NCI-H1105 (cell line): ENCODE measurements at regions not wholly inside any gene's neighbourhood (a gene's known extent, or its start where the extent isn't known, plus 50 kb on each side); places are given as distances from the start of the nearest gene placed in this dataset.
A peak's percentile ranks its signal among the peaks of the same experiment; 100 is the strongest.

Experiments used
- DNase-seq: peaks from one replicate; lab custom pipeline; 2025; lab: John Stamatoyannopoulos, UW

DNA sequence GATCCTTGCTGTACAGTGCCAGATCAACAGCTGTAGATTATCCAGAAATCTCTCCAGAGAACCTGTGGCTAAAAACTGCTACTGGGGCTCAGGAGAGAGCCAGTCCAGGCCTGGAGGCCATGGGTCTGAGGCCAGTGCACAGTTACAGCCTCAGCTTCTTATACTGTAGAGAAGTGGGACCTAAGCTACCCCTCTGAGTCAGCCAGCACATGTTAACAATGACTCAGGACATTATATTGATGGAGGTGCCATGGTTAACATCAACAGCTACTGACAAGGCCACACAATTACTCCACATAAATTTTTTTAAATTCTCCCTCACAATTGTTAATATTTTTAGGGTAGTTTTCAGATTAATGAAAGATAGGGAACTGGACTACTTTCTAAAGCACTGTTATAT is 138.5 kb downstream of the RBM26 start:
- no peak for DNase-seq

- no peak for DNase-seq
Observed at GRCh38 chr13:79258489-79258888, 147.6 kb downstream of the RBM26 start.

DNA sequence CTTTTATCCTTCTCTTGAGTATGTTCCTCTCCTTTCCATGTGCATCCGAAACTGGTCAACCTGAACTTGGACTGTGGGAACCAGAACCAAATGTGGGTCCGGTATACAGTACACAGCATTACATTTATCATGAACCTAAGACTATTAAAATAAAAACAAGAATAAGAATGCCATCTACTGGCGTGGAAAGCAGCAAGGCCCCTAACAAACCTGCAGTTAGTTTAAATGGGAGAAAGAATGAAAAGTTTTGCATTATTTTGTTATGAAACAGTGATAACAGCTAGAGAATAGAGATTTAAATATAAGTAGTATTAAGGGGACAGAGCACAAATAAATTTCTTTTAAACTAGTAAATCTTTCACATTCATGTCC is 159.5 kb downstream of the RBM26 start:
- no peak for DNase-seq

DNA sequence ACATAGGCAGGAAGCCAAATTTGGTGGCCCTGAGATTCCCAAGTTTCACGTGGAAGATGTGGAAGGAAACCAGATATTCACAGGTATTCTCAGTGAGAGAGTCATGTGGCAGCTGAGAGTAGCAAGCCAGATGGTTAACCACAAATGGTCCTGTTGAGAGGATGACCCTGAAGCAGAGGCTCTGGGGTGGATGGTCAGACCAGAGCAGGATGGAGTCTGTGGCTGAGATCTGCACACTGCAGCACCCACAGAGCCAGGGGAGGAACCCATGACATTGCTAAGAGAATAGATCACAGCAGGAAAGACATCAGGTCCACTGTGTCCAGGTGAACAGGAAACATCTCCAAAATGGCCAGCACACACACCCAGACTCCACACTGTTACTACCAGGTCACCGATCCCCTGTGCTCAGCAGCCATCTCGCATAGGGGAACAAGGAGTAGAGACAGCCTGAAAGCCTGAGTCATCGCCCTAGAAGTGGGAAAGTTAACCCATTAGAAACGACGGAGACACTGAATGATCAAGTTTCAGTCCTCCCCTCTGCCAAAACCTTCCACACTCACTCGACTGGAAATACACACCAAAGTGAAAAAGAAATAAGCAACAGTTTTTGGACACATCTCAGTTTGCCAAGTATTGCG is 160.0 kb downstream of the RBM26 start:
- no peak for DNase-seq

- DNase-seq = no peak
Observed at GRCh38 chr13:79241697-79242096, 164.4 kb downstream of the RBM26 start.

- DNase-seq = no peak
Observed at GRCh38 chr13:79237981-79238380, 168.1 kb downstream of the RBM26 start.

DNA sequence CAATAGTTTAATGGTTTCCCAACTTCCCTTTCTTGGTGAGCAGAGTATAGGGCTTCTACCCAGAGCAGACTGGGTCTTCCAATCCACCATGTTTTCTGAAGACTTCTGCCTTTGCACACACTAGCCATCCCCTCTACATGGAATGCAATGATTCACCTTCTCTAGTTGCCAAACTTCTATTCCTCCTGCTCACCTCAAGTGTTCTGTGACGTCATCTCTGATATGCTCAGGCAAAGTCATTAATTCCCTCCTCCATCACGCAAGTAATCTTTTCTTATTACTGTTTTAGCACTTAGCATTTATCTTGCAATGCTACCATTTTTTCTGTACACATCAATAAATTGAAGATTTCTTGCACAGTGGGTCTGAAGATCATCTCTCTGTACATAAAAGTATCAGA is 174.2 kb downstream of the RBM26 start:
- no peak for DNase-seq

GRCh38 chr13:79229761-79230160 is 176.3 kb downstream of the RBM26 start:
- DNase-seq = no peak

GRCh38 chr13:79228972-79229371 is 177.1 kb downstream of the RBM26 start:
- DNase-seq = no peak

GRCh38 chr13:79227418-79227817 is 178.6 kb downstream of the RBM26 start:
- DNase-seq = no peak

DNA sequence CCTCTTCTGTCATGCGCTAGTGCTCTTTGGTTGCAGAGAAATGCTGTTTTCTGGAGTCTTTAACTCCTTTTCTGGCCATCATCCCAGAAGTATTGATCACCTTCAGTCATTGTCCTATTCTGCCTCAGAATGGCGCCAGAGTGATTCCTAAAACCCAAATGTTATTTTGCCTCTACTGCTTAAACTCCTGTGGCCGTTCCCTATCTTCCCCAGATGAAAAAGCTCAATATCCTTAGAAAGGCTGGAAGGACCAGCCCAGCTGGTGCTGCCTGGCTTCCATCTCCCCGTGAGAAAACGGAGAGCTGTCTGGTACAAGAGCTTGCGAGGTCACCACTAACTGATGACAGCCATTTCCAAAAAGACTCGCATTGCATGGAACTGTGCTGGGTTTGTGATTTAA is 179.1 kb downstream of the RBM26 start:
- no peak for DNase-seq

DNA sequence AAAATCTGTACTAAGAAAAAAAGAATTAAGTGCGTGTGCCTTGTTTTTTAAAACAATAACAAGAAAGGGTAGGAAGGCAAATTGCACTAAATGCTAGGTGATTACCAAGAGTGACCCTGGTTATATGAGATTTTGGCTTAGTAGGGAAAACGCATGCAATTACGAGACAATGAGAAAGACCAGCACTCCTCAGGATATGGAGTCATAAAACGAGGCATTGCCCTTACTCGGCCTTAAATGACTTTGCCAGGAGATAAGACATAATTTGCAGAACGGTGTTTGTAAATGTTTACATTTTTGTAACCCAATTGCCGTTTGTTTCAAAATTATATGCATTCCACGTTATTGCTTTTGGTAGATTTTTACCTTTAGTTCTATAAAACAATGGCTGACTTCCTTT is 179.8 kb downstream of the RBM26 start:
- no peak for DNase-seq

DNA sequence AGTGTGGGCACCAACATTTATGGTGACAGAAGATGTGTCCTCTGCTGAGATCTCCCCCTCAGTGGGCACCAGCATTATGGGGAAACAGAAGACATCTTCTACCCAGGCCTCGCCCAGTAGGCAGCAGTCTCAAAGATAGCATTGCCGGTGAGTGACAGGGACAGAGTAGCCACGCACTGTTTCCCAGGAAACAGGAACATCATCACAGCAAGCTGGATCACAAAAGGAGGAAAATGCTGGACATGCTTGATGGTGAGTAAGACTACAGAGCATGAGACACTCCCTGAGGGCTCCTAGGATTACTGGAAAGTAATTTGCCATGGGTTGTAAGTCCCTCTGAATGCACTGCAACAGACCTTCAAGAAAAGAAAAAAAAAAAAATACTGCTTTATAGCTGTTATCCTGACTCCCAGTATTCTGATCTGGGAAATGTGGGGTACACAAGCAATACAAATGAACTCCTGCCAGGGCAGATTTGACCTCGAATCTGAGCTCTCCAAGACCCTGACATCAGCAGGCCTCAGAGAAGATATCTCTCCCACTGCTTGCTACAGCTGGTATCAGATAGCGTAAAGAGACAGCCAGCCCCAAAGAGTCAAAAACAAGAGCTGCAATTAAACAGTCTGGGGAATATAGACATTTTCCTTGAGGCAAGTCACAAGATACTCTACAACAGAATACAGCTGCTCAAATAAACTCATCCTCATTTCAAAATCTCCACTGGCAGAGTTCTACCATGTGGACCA is 180.4 kb downstream of the RBM26 start:
- no peak for DNase-seq

DNA sequence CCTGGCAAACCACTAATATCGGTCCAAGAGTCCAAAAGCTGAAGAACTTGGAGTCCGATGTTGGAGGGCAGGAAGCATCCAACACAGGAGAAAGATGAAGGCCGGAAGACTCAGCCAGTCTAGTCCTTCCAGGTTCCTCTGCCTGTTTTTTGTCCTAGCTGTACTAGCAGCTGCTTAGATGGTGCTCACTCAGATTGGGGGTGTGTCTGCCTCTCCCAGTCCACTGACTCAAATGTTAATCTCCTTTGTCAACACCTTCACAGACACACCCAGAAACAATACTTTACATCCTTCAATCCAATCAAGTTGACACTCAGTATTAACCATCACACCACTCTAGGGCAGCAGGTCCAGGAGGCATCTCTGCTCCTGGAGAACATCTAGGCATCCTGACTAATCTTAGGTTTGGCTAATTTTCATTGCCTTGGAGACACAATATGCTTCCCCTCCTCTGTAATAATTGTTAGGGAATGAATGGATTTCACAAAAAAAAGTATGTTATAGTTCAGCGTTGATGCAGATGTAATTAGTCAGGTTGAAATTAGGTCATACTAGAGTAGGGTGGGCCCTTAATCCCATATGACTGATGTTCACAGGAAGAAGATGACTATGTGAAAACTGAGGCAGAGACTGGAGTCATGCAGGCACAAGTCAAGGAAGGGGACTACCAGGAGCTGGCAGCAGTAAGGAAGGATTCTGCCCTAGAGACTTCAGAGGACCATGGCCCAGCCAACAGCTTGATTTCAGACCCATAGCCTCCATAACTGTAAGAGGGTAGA is 183.4 kb downstream of the RBM26 start:
- no peak for DNase-seq

GRCh38 chr13:79212064-79212619 is 193.9 kb downstream of the RBM26 start:
- DNase-seq = peak; percentile 16

GRCh38 chr13:79211377-79211776 is 194.7 kb downstream of the RBM26 start:
- DNase-seq = no peak

DNA sequence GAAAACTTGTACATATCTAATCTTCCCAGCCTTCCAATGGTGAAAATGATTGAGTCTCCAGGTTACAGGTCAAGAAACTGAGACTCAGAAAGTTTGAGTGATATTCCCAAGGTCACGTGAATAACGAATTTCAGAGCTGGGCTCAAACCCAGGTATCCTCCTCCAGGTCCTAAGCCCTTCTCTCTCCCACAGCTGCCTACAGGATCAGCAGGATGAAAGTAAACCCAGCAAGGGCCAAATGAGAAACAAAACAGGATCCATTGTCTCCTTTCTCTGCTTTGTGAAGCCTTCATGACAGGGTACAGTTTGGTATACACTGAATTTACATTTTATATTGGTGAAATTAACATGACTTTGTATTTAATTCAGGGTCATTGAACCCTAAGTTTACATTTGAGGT is 208.1 kb downstream of the RBM26 start:
- no peak for DNase-seq

- DNase-seq = no peak
Observed at GRCh38 chr13:79196843-79197242, 209.2 kb downstream of the RBM26 start.

DNA sequence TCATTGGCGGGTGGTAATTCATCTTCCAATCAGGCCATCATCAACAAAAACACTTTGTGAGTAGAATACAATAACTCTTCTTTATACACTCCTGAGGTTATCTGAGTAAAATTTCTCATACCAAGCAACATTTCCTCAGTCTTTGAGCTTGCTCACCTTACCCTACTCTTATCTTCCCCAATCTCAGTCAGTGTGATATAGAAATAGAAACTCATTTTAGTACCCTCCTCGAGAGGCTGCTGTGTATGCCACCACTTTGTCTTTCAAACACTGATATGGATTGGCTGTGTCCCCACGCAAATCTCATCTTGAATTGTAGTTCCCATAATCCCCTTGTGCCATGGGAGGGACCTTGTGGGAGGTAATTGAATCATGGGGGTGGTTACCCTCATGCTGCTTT is 209.7 kb downstream of the RBM26 start:
- DNase-seq = no peak

DNA sequence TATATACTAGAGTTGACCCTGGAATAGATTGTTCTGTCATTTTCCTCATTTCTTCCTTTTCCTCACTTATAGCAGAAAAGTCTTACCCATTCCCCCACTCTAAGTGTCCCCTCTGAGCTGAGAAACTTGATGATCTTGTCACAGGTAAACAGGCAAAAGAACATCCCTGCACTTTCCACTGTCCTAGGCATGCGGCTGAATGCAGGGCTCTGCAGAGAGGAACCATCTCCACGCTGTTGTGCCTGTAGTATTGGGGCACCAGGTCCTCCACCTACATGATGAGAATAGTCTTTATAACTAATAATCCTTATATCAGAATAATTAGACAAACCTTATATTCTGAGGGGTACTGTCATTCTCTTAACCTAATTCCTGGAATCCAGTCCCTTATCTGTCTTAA is 211.3 kb downstream of the RBM26 start:
- DNase-seq = no peak

DNA sequence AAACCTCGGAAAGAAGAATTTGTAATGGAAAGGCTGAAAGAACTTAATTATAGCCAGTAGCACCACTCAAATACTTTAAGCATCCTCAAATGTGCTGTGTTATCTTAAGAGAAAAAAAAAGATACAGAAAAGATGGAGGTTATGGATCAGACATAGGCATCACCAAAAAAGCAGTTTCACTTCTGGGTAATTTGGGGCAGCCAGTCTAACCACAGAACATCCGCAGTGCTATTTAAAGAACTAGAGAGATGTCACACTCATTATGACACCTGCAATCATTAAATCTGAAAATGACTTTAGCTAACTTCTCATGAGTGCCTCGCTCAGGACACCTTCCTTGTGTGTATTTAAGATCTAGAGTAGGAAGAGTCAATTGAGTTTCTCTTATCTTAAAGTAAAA is 211.8 kb downstream of the RBM26 start:
- no peak for DNase-seq

DNA sequence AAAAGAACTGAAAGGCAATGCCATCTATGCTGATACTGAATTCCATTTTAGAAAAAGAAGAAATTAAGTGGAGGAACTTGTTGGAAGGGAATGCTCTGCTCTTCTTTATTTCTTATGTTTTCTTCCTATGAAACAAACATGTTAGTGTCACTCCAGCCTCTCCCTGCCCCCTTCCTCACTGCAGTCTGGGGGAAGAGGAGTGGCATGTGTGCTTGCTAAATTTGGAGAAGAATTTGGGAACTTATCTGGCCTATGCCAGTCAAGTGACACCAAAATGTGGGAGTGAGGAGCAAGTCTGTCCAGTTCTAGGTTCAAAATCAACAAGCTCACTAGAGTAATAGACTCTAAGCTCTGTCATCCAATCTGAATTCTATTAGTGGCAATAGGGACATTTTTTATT is 214.6 kb downstream of the RBM26 start:
- DNase-seq = no peak

GRCh38 chr13:79190932-79191331 is 215.1 kb downstream of the RBM26 start:
- no peak for DNase-seq
